ENCODE measurements at regions not wholly inside any gene's neighbourhood (a gene's known extent, or its start where the extent isn't known, plus 50 kb on each side); places are given as distances from the start of the nearest gene placed in this dataset.

DNA sequence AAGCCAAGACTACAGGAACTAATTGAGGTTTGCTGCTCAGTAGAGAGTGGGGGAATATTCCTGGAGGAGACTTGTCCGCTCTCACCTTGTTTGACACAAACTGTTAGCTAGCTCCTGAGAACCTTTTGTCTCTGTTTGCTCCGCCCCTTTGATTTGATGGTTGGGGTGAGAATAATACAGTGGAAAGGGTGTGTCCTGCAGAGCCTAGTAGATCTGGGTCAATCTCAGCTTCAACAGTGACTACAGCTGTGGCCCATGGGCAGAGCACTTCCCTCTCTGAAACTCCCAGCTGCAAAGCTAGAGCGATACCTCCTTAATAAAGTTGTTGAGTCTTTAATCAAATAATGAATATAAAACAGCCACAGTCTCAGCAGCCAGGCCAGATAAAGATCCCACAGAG, 576.7 kb downstream of the DIAPH3 start:
- TF ChIP-seq, protein P1, sequence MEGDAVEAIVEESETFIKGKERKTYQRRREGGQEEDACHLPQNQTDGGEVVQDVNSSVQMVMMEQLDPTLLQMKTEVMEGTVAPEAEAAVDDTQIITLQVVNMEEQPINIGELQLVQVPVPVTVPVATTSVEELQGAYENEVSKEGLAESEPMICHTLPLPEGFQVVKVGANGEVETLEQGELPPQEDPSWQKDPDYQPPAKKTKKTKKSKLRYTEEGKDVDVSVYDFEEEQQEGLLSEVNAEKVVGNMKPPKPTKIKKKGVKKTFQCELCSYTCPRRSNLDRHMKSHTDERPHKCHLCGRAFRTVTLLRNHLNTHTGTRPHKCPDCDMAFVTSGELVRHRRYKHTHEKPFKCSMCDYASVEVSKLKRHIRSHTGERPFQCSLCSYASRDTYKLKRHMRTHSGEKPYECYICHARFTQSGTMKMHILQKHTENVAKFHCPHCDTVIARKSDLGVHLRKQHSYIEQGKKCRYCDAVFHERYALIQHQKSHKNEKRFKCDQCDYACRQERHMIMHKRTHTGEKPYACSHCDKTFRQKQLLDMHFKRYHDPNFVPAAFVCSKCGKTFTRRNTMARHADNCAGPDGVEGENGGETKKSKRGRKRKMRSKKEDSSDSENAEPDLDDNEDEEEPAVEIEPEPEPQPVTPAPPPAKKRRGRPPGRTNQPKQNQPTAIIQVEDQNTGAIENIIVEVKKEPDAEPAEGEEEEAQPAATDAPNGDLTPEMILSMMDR (IDR thresholded peaks at IDR 0.05), result no peak
- TF ChIP-seq POLR2A (IDR thresholded peaks at IDR 0.05), result no peak

Measured in upper lobe of left lung (tissue), 4 donors.